NCI-H1436 (cell line): ENCODE measurements at regions not wholly inside any gene's neighbourhood (a gene's known extent, or its start where the extent isn't known, plus 50 kb on each side); places are given as distances from the start of the nearest gene placed in this dataset.
"Not testable (repeated sequence)": the region's sequence is repeated elsewhere in the genome, so short reads cannot be mapped to it uniquely, and the experiment has no call there.

ENCODE experiments used
- DNase-seq: peaks from one replicate; lab custom pipeline; 2025; lab: John Stamatoyannopoulos, UW

GRCh38 chr7:51450541-51450940 lies 133.9 kb upstream of the COBL start:
- no peak for DNase-seq

- DNase-seq: no peak
Observed at GRCh38 chr7:51446785-51447184, 130.2 kb upstream of the COBL start.

GRCh38 chr7:51446356-51446755 lies 129.7 kb upstream of the COBL start:
- DNase-seq: no peak

GRCh38 chr7:51444936-51445335 lies 128.3 kb upstream of the COBL start:
- no peak for DNase-seq

- DNase-seq: peak; percentile 50
Observed at GRCh38 chr7:51430480-51431086, 114.0 kb upstream of the COBL start.

GRCh38 chr7:51428217-51428887 lies 111.7 kb upstream of the COBL start:
- no peak for DNase-seq

GRCh38 chr7:51426163-51426562 lies 109.6 kb upstream of the COBL start:
- DNase-seq: no peak

- DNase-seq: not testable (repeated sequence)
Observed at GRCh38 chr7:51409934-51410333, 93.3 kb upstream of the COBL start.

- DNase-seq: not testable (repeated sequence)
Observed at GRCh38 chr7:51397608-51398007, 81.0 kb upstream of the COBL start.

GRCh38 chr7:51393003-51393402 lies 76.4 kb upstream of the COBL start:
- DNase-seq: not testable (repeated sequence)

GRCh38 chr7:51389952-51390351 lies 73.3 kb upstream of the COBL start:
- not testable (repeated sequence) for DNase-seq

- not testable (repeated sequence) for DNase-seq
Observed at GRCh38 chr7:51389216-51389812, 72.7 kb upstream of the COBL start.

GRCh38 chr7:51388241-51388640 lies 71.6 kb upstream of the COBL start:
- DNase-seq: not testable (repeated sequence)

GRCh38 chr7:51386806-51387568 lies 70.4 kb upstream of the COBL start:
- not testable (repeated sequence) for DNase-seq

- DNase-seq: not testable (repeated sequence)
Observed at GRCh38 chr7:51386184-51386583, 69.6 kb upstream of the COBL start.

- DNase-seq: not testable (repeated sequence)
Observed at GRCh38 chr7:51382243-51382642, 65.6 kb upstream of the COBL start.

GRCh38 chr7:51376420-51377092 lies 59.9 kb upstream of the COBL start:
- no peak for DNase-seq

- no peak for DNase-seq
Observed at GRCh38 chr7:51374936-51375335, 58.3 kb upstream of the COBL start.

- DNase-seq: not testable (repeated sequence)
Observed at GRCh38 chr7:51373607-51374006, 57.0 kb upstream of the COBL start.

GRCh38 chr7:51369746-51370145 lies 53.1 kb upstream of the COBL start:
- DNase-seq: no peak

GRCh38 chr7:51369228-51369627 lies 52.6 kb upstream of the COBL start:
- DNase-seq: not testable (repeated sequence)

GRCh38 chr7:51368334-51368733 lies 51.7 kb upstream of the COBL start:
- no peak for DNase-seq
